ENCODE measurements at regions not wholly inside any gene's neighbourhood (a gene's known extent, or its start where the extent isn't known, plus 50 kb on each side); places are given as distances from the start of the nearest gene placed in this dataset.

- Histone ChIP-seq H3K4me3 (no peak overlapping the region), H3K4me1 (no peaks in the 10 kb centered on the region), H3K27ac (no peak overlapping the region), H3K9me3 (no peaks in the 10 kb centered on the region), H3K27me3 (no peaks in the 10 kb centered on the region), H3K36me3 (no peaks in the 10 kb centered on the region)
- DNase-seq, result no peak
- no peak for TF ChIP-seq POLR2A (IDR thresholded peaks at IDR 0.05)
- no peak for TF ChIP-seq CTCF (IDR thresholded peaks at IDR 0.05)
Measured at GRCh38 chr13:34224877-34225276, 406.9 kb downstream of the RFC3 start.

GRCh38 chr13:34230271-34230670, 412.3 kb downstream of the RFC3 start:
- Histone ChIP-seq H3K36me3 (no peaks in the 10 kb centered on the region), H3K27me3 (no peaks in the 10 kb centered on the region), H3K4me3 (no peak overlapping the region), H3K4me1 (no peaks in the 10 kb centered on the region), H3K27ac (no peak overlapping the region), H3K9me3 (no peaks in the 10 kb centered on the region)
- DNase-seq, result no peak
- TF ChIP-seq POLR2A (IDR thresholded peaks at IDR 0.05) (no peak), CTCF (IDR thresholded peaks at IDR 0.05) (no peak)

- Histone ChIP-seq H3K27ac (no peak overlapping the region), H3K9me3 (no peaks in the 10 kb centered on the region), H3K4me3 (no peak overlapping the region), H3K4me1 (no peaks in the 10 kb centered on the region), H3K27me3 (no peaks in the 10 kb centered on the region), H3K36me3 (no peaks in the 10 kb centered on the region)
- TF ChIP-seq POLR2A (IDR thresholded peaks at IDR 0.05), result no peak
- TF ChIP-seq CTCF (IDR thresholded peaks at IDR 0.05), result no peak
- no peak for DNase-seq
Measured at GRCh38 chr13:34241332-34241731, 423.4 kb downstream of the RFC3 start.

GRCh38 chr13:34243403-34243802, 425.5 kb downstream of the RFC3 start:
- Histone ChIP-seq H3K4me1 (no peaks in the 10 kb centered on the region), H3K4me3 (no peak overlapping the region), H3K36me3 (no peaks in the 10 kb centered on the region), H3K27me3 (no peaks in the 10 kb centered on the region), H3K9me3 (no peaks in the 10 kb centered on the region), H3K27ac (no peak overlapping the region)
- TF ChIP-seq CTCF (IDR thresholded peaks at IDR 0.05) (no peak), POLR2A (IDR thresholded peaks at IDR 0.05) (no peak)
- no peak for DNase-seq

GRCh38 chr13:34246511-34246910, 428.6 kb downstream of the RFC3 start:
- Histone ChIP-seq H3K27me3 (no peaks in the 10 kb centered on the region), H3K27ac (no peak overlapping the region)
- TF ChIP-seq POLR2A (IDR thresholded peaks at IDR 0.05) (no peak), CTCF (IDR thresholded peaks at IDR 0.05) (no peak)

GRCh38 chr13:34247596-34247995, 429.6 kb downstream of the RFC3 start:
- Histone ChIP-seq H3K4me1 (no peaks in the 10 kb centered on the region), H3K27me3 (no peaks in the 10 kb centered on the region), H3K4me3 (no peak overlapping the region), H3K27ac (no peak overlapping the region), H3K36me3 (no peaks in the 10 kb centered on the region), H3K9me3 (no peaks in the 10 kb centered on the region)
- no peak for DNase-seq
- TF ChIP-seq POLR2A (IDR thresholded peaks at IDR 0.05), result no peak

More at GRCh38 chr13:34246511-34246910, 428.6 kb downstream of the RFC3 start:
- Histone ChIP-seq H3K36me3 (no peaks in the 10 kb centered on the region), H3K9me3 (no peaks in the 10 kb centered on the region), H3K4me3 (no peak overlapping the region), H3K4me1 (no peaks in the 10 kb centered on the region)
- no peak for DNase-seq

Measured in Peyer's patch (tissue), 4 donors.